ENCODE measurements at regions not wholly inside any gene's neighbourhood (a gene's known extent, or its start where the extent isn't known, plus 50 kb on each side); places are given as distances from the start of the nearest gene placed in this dataset.

- no peak for TF ChIP-seq CTCF (IDR thresholded peaks at IDR 0.05; ENCODE audit: borderline replicate concordance, extremely low read depth, insufficient read depth)
These were observed 163.5 kb downstream of the MDFIC start for GRCh38 chr7:115085421-115085820.

GRCh38 chr7:115083935-115084334, 162.0 kb downstream of the MDFIC start:
- DNase-seq (no peak), FAIRE-seq (no peak)
- Histone ChIP-seq H3K27ac (ENCODE audit: low read depth in 2 of 2, low read length in 2 of 2) (no peak overlapping the region), H3K27me3 (ENCODE audit: control insufficient read depth, insufficient read depth, low read length) (no peaks in the 10 kb centered on the region), H3K4me1 (ENCODE audit: control insufficient read depth in 2 of 3, insufficient read depth in 2 of 3, low read depth in 1 of 3, low read length in 3 of 3) (no peaks in the 10 kb centered on the region), H3K36me3 (ENCODE audit: control insufficient read depth in 2 of 3, insufficient read depth in 3 of 3, low read length in 3 of 3) (no peaks in the 10 kb centered on the region), H3K9me3 (ENCODE audit: control insufficient read depth in 2 of 3, insufficient read depth in 1 of 3, low read length in 3 of 3) (no peaks in the 10 kb centered on the region), H3K9ac (ENCODE audit: low read length in 3 of 3) (no peak overlapping the region), H3K4me3 (ENCODE audit: low read length in 3 of 3) (no peak overlapping the region)
- no peak for TF ChIP-seq CTCF (IDR thresholded peaks at IDR 0.05; ENCODE audit: borderline replicate concordance, extremely low read depth, insufficient read depth)
- intact Hi-C loops (cut with DNase I): no loop called here

More at GRCh38 chr7:115085421-115085820, 163.5 kb downstream of the MDFIC start:
- Histone ChIP-seq H3K4me1 (ENCODE audit: control insufficient read depth in 2 of 3, insufficient read depth in 2 of 3, low read depth in 1 of 3, low read length in 3 of 3) (no peaks in the 10 kb centered on the region), H3K9ac (ENCODE audit: low read length in 3 of 3) (no peak overlapping the region), H3K36me3 (ENCODE audit: control insufficient read depth in 2 of 3, insufficient read depth in 3 of 3, low read length in 3 of 3) (no peaks in the 10 kb centered on the region), H3K27me3 (ENCODE audit: control insufficient read depth, insufficient read depth, low read length) (no peaks in the 10 kb centered on the region), H3K4me3 (ENCODE audit: low read length in 3 of 3) (no peak overlapping the region), H3K27ac (ENCODE audit: low read depth in 2 of 2, low read length in 2 of 2) (no peak overlapping the region), H3K9me3 (ENCODE audit: control insufficient read depth in 2 of 3, insufficient read depth in 1 of 3, low read length in 3 of 3) (no peaks in the 10 kb centered on the region)
- intact Hi-C loops (cut with DNase I): no loop called here
- FAIRE-seq: no peak
- DNase-seq: peak in 1 of 5 donors; percentile 15

- DNase-seq (no peak), FAIRE-seq (no peak)
- Histone ChIP-seq H3K9ac (ENCODE audit: low read length in 3 of 3) (no peak overlapping the region), H3K4me1 (ENCODE audit: control insufficient read depth in 2 of 3, insufficient read depth in 2 of 3, low read depth in 1 of 3, low read length in 3 of 3) (no peaks in the 10 kb centered on the region), H3K4me3 (ENCODE audit: low read length in 3 of 3) (no peak overlapping the region), H3K36me3 (ENCODE audit: control insufficient read depth in 2 of 3, insufficient read depth in 3 of 3, low read length in 3 of 3) (no peaks in the 10 kb centered on the region), H3K27ac (ENCODE audit: low read depth in 2 of 2, low read length in 2 of 2) (no peak overlapping the region), H3K27me3 (ENCODE audit: control insufficient read depth, insufficient read depth, low read length) (no peaks in the 10 kb centered on the region), H3K9me3 (ENCODE audit: control insufficient read depth in 2 of 3, insufficient read depth in 1 of 3, low read length in 3 of 3) (no peaks in the 10 kb centered on the region)
- TF ChIP-seq CTCF (IDR thresholded peaks at IDR 0.05; ENCODE audit: borderline replicate concordance, extremely low read depth, insufficient read depth): no peak
- intact Hi-C loops (cut with DNase I): no loop called here
These were observed 159.9 kb downstream of the MDFIC start for GRCh38 chr7:115081772-115082171.

GRCh38 chr7:115078851-115079250, 157.0 kb downstream of the MDFIC start:
- Histone ChIP-seq H3K9ac (ENCODE audit: low read length in 3 of 3) (no peak overlapping the region), H3K4me3 (ENCODE audit: low read length in 3 of 3) (no peak overlapping the region), H3K27ac (ENCODE audit: low read depth in 2 of 2, low read length in 2 of 2) (no peak overlapping the region), H3K27me3 (ENCODE audit: control insufficient read depth, insufficient read depth, low read length) (no peaks in the 10 kb centered on the region), H3K9me3 (ENCODE audit: control insufficient read depth in 2 of 3, insufficient read depth in 1 of 3, low read length in 3 of 3) (no peaks in the 10 kb centered on the region), H3K36me3 (ENCODE audit: control insufficient read depth in 2 of 3, insufficient read depth in 3 of 3, low read length in 3 of 3) (no peaks in the 10 kb centered on the region), H3K4me1 (ENCODE audit: control insufficient read depth in 2 of 3, insufficient read depth in 2 of 3, low read depth in 1 of 3, low read length in 3 of 3) (no peaks in the 10 kb centered on the region)
- DNase-seq (no peak), FAIRE-seq (no peak)
- intact Hi-C loops (cut with DNase I): no loop called here
- no peak for TF ChIP-seq CTCF (IDR thresholded peaks at IDR 0.05; ENCODE audit: borderline replicate concordance, extremely low read depth, insufficient read depth)
